Motor neuron (in vitro differentiated cells): ENCODE measurements at regions not wholly inside any gene's neighbourhood (a gene's known extent, or its start where the extent isn't known, plus 50 kb on each side); places are given as distances from the start of the nearest gene placed in this dataset.
A peak's percentile ranks its signal among the peaks of the same experiment; 100 is the strongest.
"Not testable (repeated sequence)": the region's sequence is repeated elsewhere in the genome, so short reads cannot be mapped to it uniquely, and the experiment has no call there.

Experiments
- ATAC-seq, 8 experiments: fragments of 200-7000 bp; cut with Tn5 transposase; replicated peaks in 6 of 8; 2 replicates each; pipeline ENCODE4 v1.8.0; 2021; ENCODE audit warnings: mild to moderate bottlenecking in 8 of 8, moderate library complexity in 8 of 8
- H3K27ac ChIP-seq, 2 donors: fragments of 250-450 bp; sonication (Bioruptor Pico); 2 replicates each; pipeline ENCODE4 v1.9.0; 2021; ENCODE audit warnings: antibody characterized with exemption in 2 of 2, mild to moderate bottlenecking in 2 of 2, moderate library complexity in 1 of 2
- H3K4me1 ChIP-seq, 2 donors: fragments of 250-450 bp; sonication (Bioruptor Pico); replicated peaks in 1 of 2; 2 replicates each; pipeline ENCODE4 v1.6.1; 2021; ENCODE audit warnings: antibody characterized with exemption in 2 of 2, mild to moderate bottlenecking in 2 of 2, moderate library complexity in 1 of 2
- H3K4me3 ChIP-seq, 5 donors: fragments of 250-450 bp; sonication (Bioruptor Pico); 2 replicates each; pipeline ENCODE4 v1.9.0; 2021; ENCODE audit warnings: antibody characterized with exemption in 5 of 5, mild to moderate bottlenecking in 5 of 5, moderate library complexity in 4 of 5
- WGBS, 10 experiments: fragments of 450-650 bp; shearing (Covaris generic); methylation state at CpG; one replicate each; pipeline ENCODE4 v1.0.0; 2022; 5-methylcytosine and 5-hydroxymethylcytosine counted together
- in situ Hi-C, 9 experiments: fragments of 400-800 bp; cut with MboI; loops; one replicate each; pipeline ENCODE4 v1.15.0; 2021; ENCODE audit warnings: low sequenced_read_pairs in 9 of 9, low pct_unique_long_range_greater_than_20kb in 2 of 9; ENCODE audit not compliant: unreplicated experiment in 9 of 9

GRCh38 chrX:80929251-80929650 lies 119.6 kb upstream of the BRWD3 start:
- WGBS, 10 experiments = 75 to 100% (median 91%) methylated on average over 2 to 8 of the region's 8 CpGs; no CpG with 5 or more reads in 6 of the 10 experiments
- no peak overlapping the region for H3K27ac ChIP-seq
- no peaks in the 10 kb centered on the region for H3K4me1 ChIP-seq
- no peak overlapping the region for H3K4me3 ChIP-seq
- in situ Hi-C loops = no loop called here
- no peak for ATAC-seq

GRCh38 chrX:80917919-80918318 lies 108.2 kb upstream of the BRWD3 start:
- Histone ChIP-seq H3K27ac (no peak overlapping the region), H3K4me3 (no peak overlapping the region), H3K4me1 (no peaks in the 10 kb centered on the region)
- 0 to 86% (median 20%) methylated on average over 1 of the region's 1 CpG; no CpG with 5 or more reads in 1 of the 10 experiments for WGBS, 10 experiments
- peak in 3 of 8 experiments; percentile 47 to 69 (median 53) for ATAC-seq
- in situ Hi-C loops = no loop called here

DNA sequence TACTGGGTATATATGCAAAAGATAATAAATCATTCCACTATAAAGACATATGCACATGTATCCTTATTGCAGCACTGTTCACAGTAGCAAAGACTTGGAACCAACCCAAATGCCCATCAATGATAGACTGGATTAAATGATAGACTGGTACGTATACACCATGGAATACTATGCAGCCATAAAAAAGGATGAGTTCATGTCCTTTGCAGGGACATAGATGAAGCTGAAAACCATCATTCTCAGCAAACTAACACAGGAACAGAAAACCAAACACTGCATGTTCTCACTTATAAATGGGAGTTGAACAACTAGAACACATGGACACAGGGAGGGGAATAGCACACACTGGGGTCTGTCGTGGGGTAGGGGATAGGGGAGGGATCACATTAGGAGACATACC lies 102.7 kb upstream of the BRWD3 start:
- in situ Hi-C loops, ATAC-seq, H3K4me3 ChIP-seq, H3K27ac ChIP-seq, H3K4me1 ChIP-seq: not testable (repeated sequence)
- WGBS, 10 experiments = 40 to 67% methylated on average over 1 of the region's 2 CpGs; no CpG with 5 or more reads in 8 of the 10 experiments

DNA sequence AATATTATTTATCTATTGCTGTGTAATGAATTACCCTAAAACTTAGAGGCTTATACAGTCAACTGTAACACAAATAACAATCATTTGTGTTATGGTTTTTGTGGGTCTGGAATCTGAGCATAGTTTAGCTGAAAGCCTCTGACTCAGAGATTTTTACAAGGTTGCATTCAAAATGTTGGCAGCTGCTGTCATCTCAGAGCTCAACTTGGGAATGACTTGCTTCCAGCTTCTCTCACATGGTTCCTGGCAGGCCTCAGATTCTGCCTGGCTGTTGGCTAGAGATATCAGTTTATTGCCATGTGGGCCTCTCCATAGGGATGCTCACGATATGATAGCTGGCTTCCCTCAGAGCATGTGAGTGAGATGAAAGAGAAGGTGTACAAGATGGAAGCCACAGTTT lies 70.2 kb upstream of the BRWD3 start:
- Histone ChIP-seq H3K4me1 (no peaks in the 10 kb centered on the region), H3K27ac (no peak overlapping the region), H3K4me3 (no peak overlapping the region)
- in situ Hi-C loops = no loop called here
- peak in 1 of 8 experiments; percentile 62 for ATAC-seq
- WGBS, 10 experiments = 0 to 75% methylated on average over 1 of the region's 1 CpG; no CpG with 5 or more reads in 8 of the 10 experiments

GRCh38 chrX:80879143-80879542 lies 69.5 kb upstream of the BRWD3 start:
- ATAC-seq = no peak
- H3K27ac ChIP-seq = no peak overlapping the region
- 30 to 83% (median 80%) methylated on average over 1 of the region's 1 CpG; no CpG with 5 or more reads in 7 of the 10 experiments for WGBS, 10 experiments
- in situ Hi-C loops = no loop called here
- no peak overlapping the region for H3K4me3 ChIP-seq
- H3K4me1 ChIP-seq = no peaks in the 10 kb centered on the region

GRCh38 chrX:80876877-80877276 lies 67.2 kb upstream of the BRWD3 start:
- no peak overlapping the region for H3K27ac ChIP-seq
- no peak overlapping the region for H3K4me3 ChIP-seq
- ATAC-seq = no peak
- no peaks in the 10 kb centered on the region for H3K4me1 ChIP-seq
- in situ Hi-C loops = no loop called here
